ENCODE measurements at regions not wholly inside any gene's neighbourhood (a gene's known extent, or its start where the extent isn't known, plus 50 kb on each side); places are given as distances from the start of the nearest gene placed in this dataset.
"Not testable (repeated sequence)": the region's sequence is repeated elsewhere in the genome, so short reads cannot be mapped to it uniquely, and the experiment has no call there.

DNA sequence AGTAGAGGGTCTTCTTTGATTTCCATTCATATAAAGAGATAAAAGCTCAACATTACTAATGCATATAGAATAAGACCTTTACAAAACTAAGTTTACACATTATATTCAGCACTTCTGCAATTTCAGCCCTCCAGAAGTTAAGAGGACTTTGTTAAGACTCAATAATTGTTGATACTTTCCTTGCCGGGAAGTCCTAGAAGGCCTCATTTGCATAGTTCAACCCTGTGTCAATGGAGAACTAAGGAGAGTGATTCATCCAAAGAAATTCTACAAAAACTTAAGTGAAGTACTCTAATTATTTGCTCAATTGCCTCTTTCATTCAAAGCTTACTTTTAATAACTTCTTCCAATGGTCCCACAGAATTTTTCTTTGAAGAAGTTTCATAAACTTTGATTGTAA is 1060.3 kb upstream of the CELF2 start:
- POLR2A ChIA-PET, result no interaction called here

DNA sequence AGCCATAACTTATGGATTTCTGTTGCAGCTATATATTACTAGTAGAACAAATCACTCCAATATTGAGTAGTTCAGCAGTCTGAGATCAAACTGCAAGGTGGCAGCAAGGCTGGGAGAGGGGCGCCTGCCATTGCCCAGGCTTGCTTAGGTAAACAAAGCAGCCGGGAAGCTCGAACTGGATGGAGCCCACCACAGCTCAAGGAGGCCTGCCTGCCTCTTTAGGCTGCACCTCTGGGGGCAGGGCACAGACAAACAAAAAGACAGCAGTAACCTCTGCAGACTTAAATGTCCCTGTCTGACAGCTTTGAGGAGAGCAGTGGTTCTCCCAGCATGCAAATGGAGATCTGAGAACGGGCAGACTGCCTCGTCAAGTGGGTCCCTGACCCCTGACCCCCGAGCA is 1059.8 kb upstream of the CELF2 start:
- H3K9me3 ChIP-seq (replicated peaks; ENCODE audit: control insufficient read depth, insufficient read depth, low read length); DNase-seq (ENCODE audit: low read depth, low spot score); H3K4me1 ChIP-seq (ENCODE audit: control insufficient read depth, extremely low read depth, insufficient read depth, low read length); H3K27me3 ChIP-seq (ENCODE audit: control insufficient read depth in 2 of 2, insufficient read depth in 2 of 2, low read length in 2 of 2); CTCF ChIA-PET; H3K4me2 ChIP-seq (ENCODE audit: insufficient read depth, low read length); H3K9ac ChIP-seq (replicated peaks; ENCODE audit: extremely low read depth, insufficient read depth, low read length); BruUV-seq (replicated peaks); H4K20me1 ChIP-seq (replicated peaks; ENCODE audit: control insufficient read depth, extremely low read depth, insufficient read depth, low read length); H3K4me3 ChIP-seq (replicated peaks in 1 of 3; ENCODE audit: insufficient read depth in 1 of 3, low read depth in 1 of 3, low read length in 3 of 3); H3K79me2 ChIP-seq (ENCODE audit: control insufficient read depth, insufficient read depth, low read length); H3K27ac ChIP-seq (ENCODE audit: insufficient read depth, low read depth, low read length); POLR2A ChIA-PET; H3K9me1 ChIP-seq (replicated peaks; ENCODE audit: control insufficient read depth, extremely low read depth, insufficient read depth, low read length); FAIRE-seq; intact Hi-C loops (cut with micrococcal nuclease); H3K36me3 ChIP-seq (ENCODE audit: control insufficient read depth in 2 of 2, extremely low read depth in 1 of 2, insufficient read depth in 2 of 2, low read length in 2 of 2); H2AFZ ChIP-seq (ENCODE audit: low read depth, low read length); dilution Hi-C loops (cut with MboI; ENCODE audit: extremely low pct_ligation_motif_present, low sequenced_read_pairs): not testable (repeated sequence)

More for the DNA sequence above, 1060.3 kb upstream of the CELF2 start:
- Histone ChIP-seq H3K9me3 (replicated peaks; ENCODE audit: control insufficient read depth, insufficient read depth, low read length) (peaks cover 2% of the 10 kb centered on the region), H3K9ac (replicated peaks; ENCODE audit: extremely low read depth, insufficient read depth, low read length) (no peak overlapping the region), H4K20me1 (replicated peaks; ENCODE audit: control insufficient read depth, extremely low read depth, insufficient read depth, low read length) (no peaks in the 10 kb centered on the region), H3K9me1 (replicated peaks; ENCODE audit: control insufficient read depth, extremely low read depth, insufficient read depth, low read length) (no peaks in the 10 kb centered on the region), H3K79me2 (ENCODE audit: control insufficient read depth, insufficient read depth, low read length) (no peaks in the 10 kb centered on the region), H3K4me2 (ENCODE audit: insufficient read depth, low read length) (no peak overlapping the region), H3K4me3 (replicated peaks in 1 of 3; ENCODE audit: insufficient read depth in 1 of 3, low read depth in 1 of 3, low read length in 3 of 3) (no peak overlapping the region), H3K36me3 (ENCODE audit: control insufficient read depth in 2 of 2, extremely low read depth in 1 of 2, insufficient read depth in 2 of 2, low read length in 2 of 2) (no peaks in the 10 kb centered on the region), H3K27ac (ENCODE audit: insufficient read depth, low read depth, low read length) (no peak overlapping the region), H3K4me1 (ENCODE audit: control insufficient read depth, extremely low read depth, insufficient read depth, low read length) (no peaks in the 10 kb centered on the region), H3K27me3 (ENCODE audit: control insufficient read depth in 2 of 2, insufficient read depth in 2 of 2, low read length in 2 of 2) (no peaks in the 10 kb centered on the region), H2AFZ (ENCODE audit: low read depth, low read length) (no peak overlapping the region)
- TF ChIP-seq JUN (IDR thresholded peaks at IDR 0.05; ENCODE audit: borderline replicate concordance, insufficient read depth, insufficient read length, low read depth) (no peak), MYC (IDR thresholded peaks at IDR 0.05; ENCODE audit: low read depth, low read length) (no peak), POLR2A (IDR thresholded peaks at IDR 0.05; ENCODE audit: low read depth, low read length) (no peak), FOS (IDR thresholded peaks at IDR 0.05; ENCODE audit: borderline replicate concordance, insufficient read depth, low read length) (no peak), GATA2 (IDR thresholded peaks at IDR 0.05; ENCODE audit: insufficient read depth, insufficient read length, low read depth, low read length) (no peak), EZH2 (IDR thresholded peaks at IDR 0.05; ENCODE audit: borderline replicate concordance, low read depth, low read length, severe bottlenecking) (no peak), POLR2AphosphoS5 (IDR thresholded peaks at IDR 0.05; ENCODE audit: insufficient read depth, low read depth, low read length) (no peak)
- TF ChIP-seq, protein P1, sequence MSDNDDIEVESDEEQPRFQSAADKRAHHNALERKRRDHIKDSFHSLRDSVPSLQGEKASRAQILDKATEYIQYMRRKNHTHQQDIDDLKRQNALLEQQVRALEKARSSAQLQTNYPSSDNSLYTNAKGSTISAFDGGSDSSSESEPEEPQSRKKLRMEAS (IDR thresholded peaks at IDR 0.05; ENCODE audit: insufficient read depth, insufficient read length), result no peak
- TF ChIP-seq, protein P2, sequence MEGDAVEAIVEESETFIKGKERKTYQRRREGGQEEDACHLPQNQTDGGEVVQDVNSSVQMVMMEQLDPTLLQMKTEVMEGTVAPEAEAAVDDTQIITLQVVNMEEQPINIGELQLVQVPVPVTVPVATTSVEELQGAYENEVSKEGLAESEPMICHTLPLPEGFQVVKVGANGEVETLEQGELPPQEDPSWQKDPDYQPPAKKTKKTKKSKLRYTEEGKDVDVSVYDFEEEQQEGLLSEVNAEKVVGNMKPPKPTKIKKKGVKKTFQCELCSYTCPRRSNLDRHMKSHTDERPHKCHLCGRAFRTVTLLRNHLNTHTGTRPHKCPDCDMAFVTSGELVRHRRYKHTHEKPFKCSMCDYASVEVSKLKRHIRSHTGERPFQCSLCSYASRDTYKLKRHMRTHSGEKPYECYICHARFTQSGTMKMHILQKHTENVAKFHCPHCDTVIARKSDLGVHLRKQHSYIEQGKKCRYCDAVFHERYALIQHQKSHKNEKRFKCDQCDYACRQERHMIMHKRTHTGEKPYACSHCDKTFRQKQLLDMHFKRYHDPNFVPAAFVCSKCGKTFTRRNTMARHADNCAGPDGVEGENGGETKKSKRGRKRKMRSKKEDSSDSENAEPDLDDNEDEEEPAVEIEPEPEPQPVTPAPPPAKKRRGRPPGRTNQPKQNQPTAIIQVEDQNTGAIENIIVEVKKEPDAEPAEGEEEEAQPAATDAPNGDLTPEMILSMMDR (IDR thresholded peaks at IDR 0.05; ENCODE audit: extremely low read depth in 1 of 2, insufficient read depth in 1 of 2, low read depth in 1 of 2, low read length in 2 of 2), result no peak
- DNase-seq (ENCODE audit: low read depth, low spot score) (no peak), FAIRE-seq (no peak)
- dilution Hi-C loops (cut with MboI; ENCODE audit: extremely low pct_ligation_motif_present, low sequenced_read_pairs) (no loop called here), intact Hi-C loops (cut with micrococcal nuclease) (no loop called here)
- BruUV-seq (replicated peaks), result no TSS peak
- CTCF ChIA-PET, result no interaction called here

Data from endothelial cell of umbilical vein (primary cell).